Retinal pigment epithelial cell (primary cell): ENCODE measurements at regions not wholly inside any gene's neighbourhood (a gene's known extent, or its start where the extent isn't known, plus 50 kb on each side); places are given as distances from the start of the nearest gene placed in this dataset.

Experiments used
- DNase-seq: peaks from one replicate; pipeline ENCODE4 v3.0.0-alpha.2; 2010; ENCODE audit warnings: low read depth
- H3K4me3 ChIP-seq: 2 replicates; pipeline ENCODE4 v1.5.1; 2011; ENCODE audit warnings: mild to moderate bottlenecking, low read length, control low read depth, moderate library complexity
- TF ChIP-seq, protein P1 (sequence below): conservative IDR thresholded peaks from 2 replicates; pipeline ENCODE4 v1.5.1; 2011; ENCODE audit warnings: low read depth, low read length, control low read depth, inconsistent platforms

DNA sequence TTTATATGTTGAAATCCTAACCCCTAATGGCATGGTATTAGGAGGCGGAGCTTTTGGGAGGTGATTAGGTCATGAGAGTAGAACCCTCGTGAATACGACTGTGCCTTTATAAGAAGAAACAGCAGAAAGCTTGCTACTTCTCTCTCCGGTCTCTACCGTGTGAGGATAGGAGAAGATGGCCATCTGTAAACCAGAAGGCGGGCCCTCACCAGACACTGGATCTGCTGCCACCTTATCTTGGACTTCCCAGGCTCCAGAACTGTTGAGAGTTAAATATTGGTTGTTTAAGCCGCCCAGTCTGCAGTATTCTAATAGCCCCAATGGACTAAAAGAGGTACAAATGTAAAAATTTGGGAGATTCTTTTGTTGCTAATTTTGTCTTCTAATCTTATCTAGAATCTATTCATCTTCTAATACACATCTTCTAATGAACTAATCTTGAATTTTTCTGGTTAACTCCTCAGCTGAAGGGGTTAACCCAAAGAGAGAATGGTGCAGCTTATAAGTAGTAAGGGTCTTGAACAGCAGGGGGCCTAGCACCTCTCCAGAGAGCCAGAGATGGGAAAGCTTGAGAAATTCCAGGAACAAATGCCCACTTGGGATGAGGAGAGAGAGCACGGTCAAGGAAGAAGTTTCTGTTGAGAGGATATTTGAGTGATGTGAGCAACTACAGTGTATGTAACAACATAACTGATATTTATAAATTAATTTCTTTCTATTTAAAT, 264.0 kb upstream of the GRIP1 start:
- H3K4me3 ChIP-seq: no peak overlapping the region
- TF ChIP-seq, protein P1, sequence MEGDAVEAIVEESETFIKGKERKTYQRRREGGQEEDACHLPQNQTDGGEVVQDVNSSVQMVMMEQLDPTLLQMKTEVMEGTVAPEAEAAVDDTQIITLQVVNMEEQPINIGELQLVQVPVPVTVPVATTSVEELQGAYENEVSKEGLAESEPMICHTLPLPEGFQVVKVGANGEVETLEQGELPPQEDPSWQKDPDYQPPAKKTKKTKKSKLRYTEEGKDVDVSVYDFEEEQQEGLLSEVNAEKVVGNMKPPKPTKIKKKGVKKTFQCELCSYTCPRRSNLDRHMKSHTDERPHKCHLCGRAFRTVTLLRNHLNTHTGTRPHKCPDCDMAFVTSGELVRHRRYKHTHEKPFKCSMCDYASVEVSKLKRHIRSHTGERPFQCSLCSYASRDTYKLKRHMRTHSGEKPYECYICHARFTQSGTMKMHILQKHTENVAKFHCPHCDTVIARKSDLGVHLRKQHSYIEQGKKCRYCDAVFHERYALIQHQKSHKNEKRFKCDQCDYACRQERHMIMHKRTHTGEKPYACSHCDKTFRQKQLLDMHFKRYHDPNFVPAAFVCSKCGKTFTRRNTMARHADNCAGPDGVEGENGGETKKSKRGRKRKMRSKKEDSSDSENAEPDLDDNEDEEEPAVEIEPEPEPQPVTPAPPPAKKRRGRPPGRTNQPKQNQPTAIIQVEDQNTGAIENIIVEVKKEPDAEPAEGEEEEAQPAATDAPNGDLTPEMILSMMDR: peak; percentile 33
- no peak for DNase-seq

DNA sequence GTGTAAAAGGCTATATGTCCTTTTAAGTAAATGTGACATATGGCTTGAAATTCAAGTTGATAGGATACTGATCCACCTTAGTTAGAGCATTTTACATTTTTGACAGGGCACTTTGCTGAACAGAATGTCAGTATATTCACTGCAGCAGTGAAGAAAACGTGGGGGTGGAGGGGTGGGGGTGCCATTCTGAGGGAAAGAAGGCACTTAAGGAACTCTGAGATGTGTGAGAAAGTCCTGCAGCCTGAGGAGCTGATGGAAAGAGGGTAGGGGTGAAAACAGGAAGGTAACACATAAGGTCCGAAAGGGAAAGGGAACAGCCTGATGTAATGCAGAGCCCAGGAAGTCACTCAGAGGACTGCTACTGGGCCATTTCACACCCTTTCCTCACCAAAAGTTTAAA, 265.5 kb upstream of the GRIP1 start:
- TF ChIP-seq, protein P1: no peak
- no peak for DNase-seq
- H3K4me3 ChIP-seq: no peak overlapping the region

DNA sequence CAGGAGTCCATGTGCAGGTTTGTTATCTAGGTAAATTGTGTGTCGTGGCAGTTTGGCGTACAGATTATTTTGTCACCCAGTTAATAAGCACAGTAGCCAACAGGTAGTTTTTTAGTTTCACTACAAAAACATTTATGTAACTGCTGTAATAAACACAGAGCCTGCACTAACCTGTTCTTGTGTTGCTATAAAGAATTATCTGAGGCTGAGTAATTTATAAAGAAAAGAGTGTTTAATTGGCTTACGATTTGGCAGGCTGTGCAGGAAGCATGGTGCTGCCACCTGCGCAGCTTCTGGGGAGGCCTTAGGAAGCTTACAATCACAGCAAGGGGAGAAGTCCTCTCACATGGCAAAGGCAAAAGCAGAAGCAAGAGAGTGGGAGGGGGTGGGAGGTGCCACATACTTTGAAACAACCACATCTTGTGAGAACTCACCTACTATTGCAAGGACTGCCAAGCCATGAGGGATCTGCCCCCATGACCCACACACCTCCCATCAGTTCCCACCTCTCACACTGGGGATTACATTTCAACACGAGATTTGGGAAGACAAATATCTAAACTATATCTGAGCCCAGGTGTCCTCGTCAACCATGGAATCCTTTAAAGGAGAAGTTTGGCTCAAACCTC, 266.4 kb upstream of the GRIP1 start:
- H3K4me3 ChIP-seq: no peak overlapping the region

DNA sequence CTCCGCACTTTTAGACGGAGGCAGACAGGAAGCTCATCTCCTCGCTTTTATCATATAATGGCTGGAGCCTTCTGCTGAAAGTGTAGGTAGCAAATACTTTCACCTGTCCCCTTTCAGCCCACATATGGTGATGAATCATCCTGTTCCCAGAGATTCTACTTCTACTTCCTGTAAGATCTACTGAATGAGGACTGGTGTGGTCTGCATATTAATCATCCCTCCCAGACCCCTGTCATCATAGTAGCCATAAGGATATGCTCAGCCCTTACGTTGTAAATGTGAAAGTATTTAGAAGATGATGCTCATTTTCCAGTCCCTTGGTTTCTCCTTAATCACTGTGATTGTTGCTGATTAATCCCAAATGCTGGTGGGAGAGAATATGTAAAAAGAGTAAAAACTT, 268.2 kb upstream of the GRIP1 start:
- DNase-seq: no peak
- no peak overlapping the region for H3K4me3 ChIP-seq
- TF ChIP-seq, protein P1: no peak

More for the DNA sequence above, 266.4 kb upstream of the GRIP1 start:
- DNase-seq: no peak
- TF ChIP-seq, protein P1: no peak

DNA sequence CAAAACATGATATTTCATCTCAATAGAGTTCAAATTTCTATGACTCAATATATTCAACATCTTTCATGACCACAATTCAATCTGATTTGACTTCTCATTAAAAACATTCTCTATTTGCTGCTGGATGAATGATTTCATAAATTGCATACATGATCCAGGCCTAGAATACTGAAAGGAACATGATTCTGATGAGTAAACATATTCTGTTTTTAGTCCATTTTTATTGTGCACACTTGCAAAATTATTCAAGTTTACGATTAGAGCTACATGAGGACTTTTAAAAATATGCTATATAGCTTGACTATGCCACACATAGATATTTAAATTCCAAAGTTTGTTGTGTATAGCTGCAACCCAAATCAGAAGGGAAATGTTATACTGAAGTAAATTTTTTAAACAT, 273.8 kb upstream of the GRIP1 start:
- DNase-seq: no peak
- TF ChIP-seq, protein P1: no peak

GRCh38 chr12:66956300-66956699, 277.4 kb upstream of the GRIP1 start:
- TF ChIP-seq, protein P1: no peak
- DNase-seq: no peak
- H3K4me3 ChIP-seq: no peak overlapping the region

More for the DNA sequence above, 273.8 kb upstream of the GRIP1 start:
- H3K4me3 ChIP-seq: no peak overlapping the region

DNA sequence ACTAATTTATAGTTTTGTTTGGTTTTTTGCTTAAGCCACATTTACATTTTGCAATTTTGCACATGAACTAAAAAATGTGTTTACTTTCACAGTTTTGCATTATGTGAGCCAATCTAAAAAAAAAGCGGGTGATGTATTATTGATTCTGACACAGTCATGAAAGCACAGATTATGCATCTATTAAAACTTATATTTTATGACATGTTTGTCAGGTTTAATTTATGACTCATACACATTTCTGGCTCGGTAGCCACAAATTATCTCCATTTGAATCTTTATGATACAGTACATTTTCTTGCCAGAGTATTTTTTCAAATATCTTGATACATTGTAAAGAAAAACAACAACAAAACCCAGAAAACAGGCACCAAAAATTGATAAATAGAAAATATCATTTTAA, 280.4 kb upstream of the GRIP1 start:
- TF ChIP-seq, protein P1: no peak
- peak; percentile 60 for DNase-seq
- no peak overlapping the region for H3K4me3 ChIP-seq
